ENCODE measurements at regions not wholly inside any gene's neighbourhood (a gene's known extent, or its start where the extent isn't known, plus 50 kb on each side); places are given as distances from the start of the nearest gene placed in this dataset.

GRCh38 chr5:68490406-68490805, 274.9 kb downstream of the PIK3R1 start (continued):
- TF ChIP-seq ZNF512 (CRISPR knock-in tag; IDR thresholded peaks at IDR 0.05) (no peak), ZNF572 (CRISPR knock-in tag; IDR thresholded peaks at IDR 0.05) (no peak), FOXJ3 (CRISPR knock-in tag; IDR thresholded peaks at IDR 0.05; ENCODE audit: borderline replicate concordance) (no peak), GLI4 (CRISPR knock-in tag; IDR thresholded peaks at IDR 0.05; ENCODE audit: borderline replicate concordance) (no peak), MTF2 (CRISPR knock-in tag; IDR thresholded peaks at IDR 0.05; ENCODE audit: borderline replicate concordance) (no peak), KDM4B (CRISPR knock-in tag; IDR thresholded peaks at IDR 0.05) (no peak), ZMAT5 (CRISPR knock-in tag; IDR thresholded peaks at IDR 0.05; ENCODE audit: borderline replicate concordance, low read depth) (no peak), SRSF1 (optimal IDR thresholded peaks at IDR 0.05; ENCODE audit: low read depth, low read length) (no peak), SMAD1 (CRISPR knock-in tag; IDR thresholded peaks at IDR 0.05; ENCODE audit: borderline replicate concordance, low read depth) (no peak), SAFB2 (CRISPR knock-in tag; IDR thresholded peaks at IDR 0.05; ENCODE audit: borderline replicate concordance, low read depth) (no peak)
- TF ChIP-seq, protein P1, sequence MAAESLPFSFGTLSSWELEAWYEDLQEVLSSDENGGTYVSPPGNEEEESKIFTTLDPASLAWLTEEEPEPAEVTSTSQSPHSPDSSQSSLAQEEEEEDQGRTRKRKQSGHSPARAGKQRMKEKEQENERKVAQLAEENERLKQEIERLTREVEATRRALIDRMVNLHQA (CRISPR knock-in tag; IDR thresholded peaks at IDR 0.05): no peak

- Histone ChIP-seq H3K4me1 (ENCODE audit: insufficient read depth, low read length) (no peaks in the 10 kb centered on the region), H3K79me2 (ENCODE audit: insufficient read depth, low read length) (no peaks in the 10 kb centered on the region), H4K20me1 (ENCODE audit: insufficient read depth, low read length) (no peaks in the 10 kb centered on the region), H3K27me3 (ENCODE audit: control insufficient read depth in 1 of 2, insufficient read depth in 2 of 2, low read length in 2 of 2) (no peaks in the 10 kb centered on the region), H3K36me3 (replicated peaks in 1 of 2; ENCODE audit: control insufficient read depth in 1 of 2, insufficient read depth in 2 of 2, low read length in 2 of 2) (no peaks in the 10 kb centered on the region), H3K9me3 (ENCODE audit: low read length) (peaks cover 23% of the 10 kb centered on the region), H3K9ac (ENCODE audit: insufficient read depth, low read depth, low read length) (no peak overlapping the region), H3K27ac (ENCODE audit: extremely low read length, insufficient read depth, low read length) (no peak overlapping the region), H3K4me3 (replicated peaks in 1 of 3; ENCODE audit: insufficient read depth in 1 of 3, low read depth in 2 of 3, low read length in 3 of 3) (no peak overlapping the region), H2AFZ (ENCODE audit: low read length) (no peak overlapping the region), H3K4me2 (ENCODE audit: low read depth, low read length) (no peak overlapping the region)
- BruUV-seq (replicated peaks): no TSS peak
- intact Hi-C loops (cut with micrococcal nuclease; ENCODE audit: unreplicated experiment): no loop called here
- in situ Hi-C loops (cut with HindIII; ENCODE audit: extremely low pct_ligation_motif_present, low pct_unique_long_range_greater_than_20kb): no loop called here
- ChIA-PET POLR2A (no interaction called here), CTCF (ENCODE audit: low intra/inter-chr PET ratio, low total read pairs) (no interaction called here)
- WGBS (ENCODE audit: low lambda C conversion rate): 0% methylated on average over 1 of the region's 1 CpG
- ATAC-seq (no peak), DNase-seq (ENCODE audit: low spot score) (no peak), FAIRE-seq (no peak)
- TF ChIP-seq TBX2 (CRISPR knock-in tag; IDR thresholded peaks at IDR 0.05; ENCODE audit: borderline replicate concordance) (no peak), ZNF747 (CRISPR knock-in tag; IDR thresholded peaks at IDR 0.05; ENCODE audit: borderline replicate concordance) (no peak)
- TF ChIP-seq, protein P2, sequence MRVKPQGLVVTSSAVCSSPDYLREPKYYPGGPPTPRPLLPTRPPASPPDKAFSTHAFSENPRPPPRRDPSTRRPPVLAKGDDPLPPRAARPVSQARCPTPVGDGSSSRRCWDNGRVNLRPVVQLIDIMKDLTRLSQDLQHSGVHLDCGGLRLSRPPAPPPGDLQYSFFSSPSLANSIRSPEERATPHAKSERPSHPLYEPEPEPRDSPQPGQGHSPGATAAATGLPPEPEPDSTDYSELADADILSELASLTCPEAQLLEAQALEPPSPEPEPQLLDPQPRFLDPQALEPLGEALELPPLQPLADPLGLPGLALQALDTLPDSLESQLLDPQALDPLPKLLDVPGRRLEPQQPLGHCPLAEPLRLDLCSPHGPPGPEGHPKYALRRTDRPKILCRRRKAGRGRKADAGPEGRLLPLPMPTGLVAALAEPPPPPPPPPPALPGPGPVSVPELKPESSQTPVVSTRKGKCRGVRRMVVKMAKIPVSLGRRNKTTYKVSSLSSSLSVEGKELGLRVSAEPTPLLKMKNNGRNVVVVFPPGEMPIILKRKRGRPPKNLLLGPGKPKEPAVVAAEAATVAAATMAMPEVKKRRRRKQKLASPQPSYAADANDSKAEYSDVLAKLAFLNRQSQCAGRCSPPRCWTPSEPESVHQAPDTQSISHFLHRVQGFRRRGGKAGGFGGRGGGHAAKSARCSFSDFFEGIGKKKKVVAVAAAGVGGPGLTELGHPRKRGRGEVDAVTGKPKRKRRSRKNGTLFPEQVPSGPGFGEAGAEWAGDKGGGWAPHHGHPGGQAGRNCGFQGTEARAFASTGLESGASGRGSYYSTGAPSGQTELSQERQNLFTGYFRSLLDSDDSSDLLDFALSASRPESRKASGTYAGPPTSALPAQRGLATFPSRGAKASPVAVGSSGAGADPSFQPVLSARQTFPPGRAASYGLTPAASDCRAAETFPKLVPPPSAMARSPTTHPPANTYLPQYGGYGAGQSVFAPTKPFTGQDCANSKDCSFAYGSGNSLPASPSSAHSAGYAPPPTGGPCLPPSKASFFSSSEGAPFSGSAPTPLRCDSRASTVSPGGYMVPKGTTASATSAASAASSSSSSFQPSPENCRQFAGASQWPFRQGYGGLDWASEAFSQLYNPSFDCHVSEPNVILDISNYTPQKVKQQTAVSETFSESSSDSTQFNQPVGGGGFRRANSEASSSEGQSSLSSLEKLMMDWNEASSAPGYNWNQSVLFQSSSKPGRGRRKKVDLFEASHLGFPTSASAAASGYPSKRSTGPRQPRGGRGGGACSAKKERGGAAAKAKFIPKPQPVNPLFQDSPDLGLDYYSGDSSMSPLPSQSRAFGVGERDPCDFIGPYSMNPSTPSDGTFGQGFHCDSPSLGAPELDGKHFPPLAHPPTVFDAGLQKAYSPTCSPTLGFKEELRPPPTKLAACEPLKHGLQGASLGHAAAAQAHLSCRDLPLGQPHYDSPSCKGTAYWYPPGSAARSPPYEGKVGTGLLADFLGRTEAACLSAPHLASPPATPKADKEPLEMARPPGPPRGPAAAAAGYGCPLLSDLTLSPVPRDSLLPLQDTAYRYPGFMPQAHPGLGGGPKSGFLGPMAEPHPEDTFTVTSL (CRISPR knock-in tag; IDR thresholded peaks at IDR 0.05; ENCODE audit: borderline replicate concordance): no peak
Measured at GRCh38 chr5:68494771-68495170, 279.2 kb downstream of the PIK3R1 start.

Data from HepG2 (cell line).